HG02981 (cell line): ENCODE measurements at regions not wholly inside any gene's neighbourhood (a gene's known extent, or its start where the extent isn't known, plus 50 kb on each side); places are given as distances from the start of the nearest gene placed in this dataset.
"Not testable (repeated sequence)": the region's sequence is repeated elsewhere in the genome, so short reads cannot be mapped to it uniquely, and the experiment has no call there.

Experiments
- ATAC-seq: cut with Tn5 transposase; IDR thresholded peaks from one replicate; pipeline ENCODE4 v1.9.1; 2021; ENCODE audit warnings: mild to moderate bottlenecking, moderate library complexity; ENCODE audit not compliant: unreplicated experiment

DNA sequence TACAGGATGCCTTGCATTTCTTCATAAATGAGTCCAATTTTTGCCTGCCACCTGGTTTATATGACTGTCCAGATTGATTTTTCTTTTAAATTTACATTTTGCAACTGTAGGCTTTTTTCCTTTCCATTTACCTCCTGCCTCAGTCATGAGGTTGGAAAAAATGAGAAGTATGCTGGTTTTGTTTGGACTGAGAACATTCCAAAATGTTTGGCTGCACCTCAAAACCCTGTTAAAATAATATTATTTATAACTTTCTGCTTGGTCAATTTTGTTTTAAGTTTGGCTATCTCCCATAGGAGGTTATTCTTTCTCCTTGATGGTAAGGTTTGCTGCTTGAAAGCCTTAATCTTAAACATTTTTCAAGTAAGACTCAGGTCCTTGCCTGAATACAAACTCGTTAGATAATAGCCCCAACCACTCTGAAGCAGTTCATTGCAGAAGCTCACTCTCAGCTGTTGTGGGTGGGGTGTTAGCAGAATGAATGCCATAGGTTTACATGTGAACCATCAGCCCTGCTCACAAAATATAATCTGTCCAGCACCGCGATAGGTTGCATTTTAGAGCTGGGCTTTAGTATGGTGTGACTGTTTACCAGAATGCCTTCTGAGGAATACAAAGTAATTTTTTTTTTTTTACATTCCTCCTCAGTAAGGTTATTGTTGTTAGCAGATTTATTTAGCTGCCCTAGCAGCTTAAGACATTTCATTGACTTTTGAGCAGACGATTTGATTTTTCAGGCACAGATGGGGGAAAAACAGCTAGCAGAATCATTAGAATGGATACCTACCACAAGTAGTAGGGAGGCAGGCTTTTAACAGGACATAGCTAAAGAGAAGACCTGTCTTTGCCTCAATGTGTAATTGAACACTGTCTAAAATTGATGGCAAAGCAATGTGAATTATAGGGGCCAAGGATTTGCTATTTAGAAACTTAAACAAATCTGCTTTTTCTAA lies 630.8 kb upstream of the KCNMB2 start:
- no peak for ATAC-seq

GRCh38 chr3:177906126-177906511 lies 630.1 kb upstream of the KCNMB2 start:
- ATAC-seq, result no peak

DNA sequence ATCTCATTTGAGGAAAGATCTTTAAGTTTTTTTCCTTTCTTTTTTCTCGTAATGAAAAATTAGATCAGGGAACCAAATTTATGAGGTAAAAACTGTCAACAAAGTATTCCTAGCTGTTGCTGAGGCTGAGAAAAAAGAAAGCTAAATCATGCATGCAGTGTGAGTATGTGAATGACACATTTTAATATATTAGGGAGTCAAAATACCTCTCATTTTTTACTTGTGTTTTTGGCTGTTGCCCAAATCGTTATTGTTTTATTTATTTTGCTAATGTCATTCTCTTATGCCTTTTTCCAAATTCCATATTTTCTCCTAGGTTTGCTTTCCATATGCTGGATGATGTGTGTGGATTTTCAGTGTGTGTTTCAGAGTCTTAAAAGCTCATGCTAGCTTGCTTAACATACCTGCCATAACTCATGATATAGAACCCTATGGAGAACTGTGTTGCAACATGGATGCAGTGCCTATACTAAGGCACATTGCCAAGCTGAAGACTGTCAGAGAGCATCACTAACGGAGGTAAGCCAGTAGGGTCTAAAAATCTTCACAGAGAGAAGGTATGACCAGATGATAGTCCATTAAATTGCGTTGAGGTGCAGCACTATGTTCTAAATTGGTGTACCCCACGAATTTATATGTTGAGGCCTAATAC lies 629.5 kb upstream of the KCNMB2 start:
- ATAC-seq, result no peak

GRCh38 chr3:177909530-177909929 lies 626.7 kb upstream of the KCNMB2 start:
- not testable (repeated sequence) for ATAC-seq

DNA sequence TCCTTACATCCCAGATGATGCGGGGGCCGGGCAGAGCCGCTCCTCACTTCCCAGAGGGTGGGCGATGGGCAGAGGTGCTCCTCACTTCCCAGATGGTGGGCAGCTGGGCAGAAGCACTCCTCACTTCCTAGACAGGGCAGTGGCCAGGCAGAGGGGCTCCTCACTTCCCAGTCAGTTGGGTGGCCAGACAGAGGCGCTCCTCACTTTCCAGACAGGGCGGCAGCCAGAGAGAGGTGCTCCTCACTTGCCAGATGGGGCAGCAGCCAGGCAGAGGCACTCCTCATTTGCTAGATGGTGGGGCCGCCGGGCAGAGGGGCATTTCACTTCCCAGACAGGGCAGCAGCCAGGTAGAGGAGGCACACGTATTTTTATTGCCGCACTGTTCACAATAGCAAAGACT lies 622.0 kb upstream of the KCNMB2 start:
- ATAC-seq, result no peak

DNA sequence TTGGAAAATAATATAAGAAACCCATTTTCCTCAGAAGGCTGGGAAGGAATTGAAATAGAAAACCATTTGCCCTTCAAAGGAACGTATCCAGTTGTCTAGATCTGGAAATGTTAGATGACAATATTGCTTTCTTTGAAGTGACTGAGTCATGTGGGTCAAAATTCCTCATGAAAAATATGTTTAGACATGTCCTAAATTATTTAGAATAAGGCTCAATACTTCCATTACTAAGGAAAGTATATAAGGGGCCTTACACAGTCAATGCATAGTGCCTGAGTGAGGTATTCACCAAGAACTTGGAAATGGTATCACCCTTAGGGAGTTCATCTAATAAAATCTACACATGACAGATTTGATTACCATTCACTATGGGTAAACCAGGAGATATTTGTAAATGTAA lies 619.8 kb upstream of the KCNMB2 start:
- no peak for ATAC-seq

DNA sequence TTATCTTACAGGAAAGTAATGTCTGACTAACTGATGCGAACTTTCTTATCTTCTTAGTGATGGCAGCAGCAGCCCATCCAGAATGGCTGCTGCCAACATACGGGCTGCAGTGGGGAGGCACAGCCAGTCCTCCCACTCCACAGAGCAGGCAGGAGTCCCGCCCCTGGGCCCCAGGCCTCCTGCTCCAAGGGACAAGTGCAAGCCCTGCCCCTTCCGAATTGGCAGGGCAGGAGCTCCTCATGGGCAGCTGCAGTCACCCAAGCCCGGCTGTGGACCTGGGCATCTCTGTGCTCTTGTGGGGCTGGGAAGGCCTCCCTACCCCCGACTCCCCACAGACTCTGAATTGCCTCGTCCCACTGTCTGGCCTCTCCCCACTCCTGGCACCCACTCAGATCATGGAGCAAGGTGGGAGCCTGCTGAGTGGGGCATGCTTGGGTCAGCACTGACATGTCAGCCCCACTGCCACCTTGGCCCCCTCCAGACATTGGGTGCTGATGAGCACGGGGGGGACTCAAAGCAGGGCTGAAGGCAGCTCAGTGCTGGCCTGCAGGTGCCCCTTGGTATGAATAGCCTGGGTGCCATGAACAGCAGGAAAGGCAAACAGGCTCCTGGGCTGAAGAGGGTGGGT lies 618.9 kb upstream of the KCNMB2 start:
- ATAC-seq, result no peak

DNA sequence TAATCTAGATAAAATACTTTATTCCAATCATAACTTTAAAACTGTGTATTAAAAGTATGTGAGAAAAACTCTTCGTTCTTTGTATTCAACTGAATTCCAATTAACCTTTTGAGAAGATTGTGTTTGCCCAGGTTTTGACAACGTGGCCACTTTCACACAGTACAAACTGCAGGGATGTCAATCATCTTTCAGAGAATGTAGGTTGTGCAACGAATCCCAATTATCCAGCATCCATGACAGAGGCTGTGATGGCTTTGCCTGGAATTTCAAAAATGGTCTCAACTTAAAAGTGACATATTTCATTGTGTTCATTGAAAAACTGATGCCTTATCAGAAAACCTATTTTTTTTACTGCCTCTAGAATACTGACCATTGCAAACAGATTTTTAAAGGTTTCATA lies 615.1 kb upstream of the KCNMB2 start:
- no peak for ATAC-seq

DNA sequence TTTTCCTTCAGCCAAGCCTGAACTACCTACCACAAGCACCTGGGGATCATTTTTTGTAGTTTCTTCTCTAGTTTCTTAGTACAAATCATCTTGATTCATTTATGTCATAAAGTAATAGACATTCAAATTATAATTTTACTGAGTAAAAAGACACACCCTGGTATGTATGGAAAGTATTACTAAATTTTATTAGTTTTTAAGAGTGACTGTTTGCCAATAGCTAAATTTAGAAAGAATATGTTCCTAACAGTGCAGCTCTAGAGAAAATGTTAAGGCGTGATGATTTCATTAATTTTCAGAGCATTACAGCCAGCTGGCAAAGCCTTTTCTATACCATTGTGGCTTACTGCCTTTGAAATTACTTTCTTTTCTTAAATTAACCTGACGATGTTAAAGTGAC lies 612.0 kb upstream of the KCNMB2 start:
- ATAC-seq, result no peak

- ATAC-seq, result no peak
Observed at GRCh38 chr3:177928172-177928873, 607.9 kb upstream of the KCNMB2 start.

DNA sequence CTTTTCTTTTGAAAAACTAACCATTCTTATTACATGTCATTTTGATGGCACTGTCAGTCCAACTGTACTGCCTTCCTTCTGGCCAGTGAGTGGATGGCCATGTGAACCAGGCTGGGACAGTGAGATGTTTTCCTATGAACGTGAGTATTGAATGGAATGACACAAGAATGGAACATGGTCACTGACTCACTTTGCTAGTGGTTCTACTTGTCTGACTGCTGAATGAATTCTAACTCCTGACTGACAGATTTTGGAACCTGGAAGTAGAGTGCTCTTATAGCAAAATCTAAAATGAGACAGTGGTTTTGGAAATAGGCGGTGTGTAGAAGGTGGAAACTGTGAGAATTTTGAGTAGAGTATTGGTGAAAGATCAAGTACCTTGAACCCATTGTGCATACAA lies 606.9 kb upstream of the KCNMB2 start:
- no peak for ATAC-seq

DNA sequence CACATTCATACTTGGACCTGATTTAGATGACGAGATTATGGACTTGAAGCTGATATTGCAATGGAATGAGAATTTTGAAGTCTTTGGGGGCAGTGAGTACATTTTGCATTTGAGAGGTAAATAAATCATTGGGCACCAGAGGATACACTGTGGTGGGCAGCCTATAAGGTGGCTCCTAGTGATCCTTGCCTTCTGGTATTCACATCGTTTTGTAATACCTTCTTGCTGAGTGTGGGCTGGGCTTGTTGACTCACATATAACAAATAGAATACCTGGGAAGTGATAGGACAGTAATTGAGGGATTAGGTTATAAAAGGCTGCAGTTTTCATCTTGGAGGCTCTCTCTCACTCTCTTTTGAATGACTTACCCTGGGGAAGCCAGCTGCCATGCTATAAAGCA lies 605.5 kb upstream of the KCNMB2 start:
- no peak for ATAC-seq

- no peak for ATAC-seq
Observed at GRCh38 chr3:177931346-177931745, 604.9 kb upstream of the KCNMB2 start.

GRCh38 chr3:177932346-177932745 lies 603.9 kb upstream of the KCNMB2 start:
- no peak for ATAC-seq

GRCh38 chr3:177932750-177933660 lies 603.2 kb upstream of the KCNMB2 start:
- ATAC-seq, result no peak

DNA sequence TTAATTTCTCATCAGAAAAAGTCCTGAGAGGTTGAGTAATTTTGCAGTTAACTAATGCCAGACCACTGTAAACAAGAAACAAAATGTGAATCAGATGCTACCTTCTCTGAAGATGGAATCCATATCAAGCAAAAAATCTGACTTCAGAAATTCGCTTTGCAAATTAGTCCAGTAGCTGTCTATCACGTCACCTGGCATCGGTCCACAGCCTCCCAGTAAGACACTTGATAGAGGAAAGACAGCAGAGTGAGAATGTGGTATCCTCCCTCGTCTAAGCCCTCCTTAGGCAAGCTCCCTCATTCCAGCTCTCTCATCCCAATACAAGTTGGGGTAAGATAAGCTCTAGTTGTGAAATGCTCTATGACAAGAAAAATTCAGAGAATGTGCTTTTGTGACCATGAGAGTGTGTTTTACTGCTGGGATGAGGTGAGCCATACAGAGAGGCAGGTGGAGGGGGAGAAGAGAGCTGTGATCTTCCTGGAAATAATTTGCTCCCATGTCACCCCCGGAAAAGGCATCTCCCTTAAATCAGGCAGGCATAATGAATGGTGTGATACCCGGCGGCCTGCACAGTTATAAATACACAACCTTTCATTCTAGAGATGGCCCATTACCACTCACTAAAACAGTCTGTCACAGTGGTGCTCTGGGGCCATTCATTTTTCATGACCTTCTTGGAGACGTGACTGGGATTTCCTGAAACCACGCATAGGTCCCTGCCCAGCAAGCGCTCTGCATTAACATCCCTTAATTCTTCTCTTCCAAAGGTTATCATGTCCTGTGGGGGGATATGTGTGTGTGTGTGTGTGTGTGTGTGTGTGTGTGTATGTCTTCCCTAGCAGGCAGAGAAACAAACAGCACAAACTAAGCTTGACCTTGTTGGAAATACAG lies 602.0 kb upstream of the KCNMB2 start:
- no peak for ATAC-seq

- ATAC-seq, result no peak
Observed at GRCh38 chr3:177935047-177935446, 601.2 kb upstream of the KCNMB2 start.

GRCh38 chr3:177936721-177937120 lies 599.5 kb upstream of the KCNMB2 start:
- ATAC-seq, result no peak

GRCh38 chr3:177942911-177943310 lies 593.3 kb upstream of the KCNMB2 start:
- ATAC-seq, result no peak
